ENCODE measurements at regions not wholly inside any gene's neighbourhood (a gene's known extent, or its start where the extent isn't known, plus 50 kb on each side); places are given as distances from the start of the nearest gene placed in this dataset.
"Not testable (repeated sequence)": the region's sequence is repeated elsewhere in the genome, so short reads cannot be mapped to it uniquely, and the experiment has no call there.

DNA sequence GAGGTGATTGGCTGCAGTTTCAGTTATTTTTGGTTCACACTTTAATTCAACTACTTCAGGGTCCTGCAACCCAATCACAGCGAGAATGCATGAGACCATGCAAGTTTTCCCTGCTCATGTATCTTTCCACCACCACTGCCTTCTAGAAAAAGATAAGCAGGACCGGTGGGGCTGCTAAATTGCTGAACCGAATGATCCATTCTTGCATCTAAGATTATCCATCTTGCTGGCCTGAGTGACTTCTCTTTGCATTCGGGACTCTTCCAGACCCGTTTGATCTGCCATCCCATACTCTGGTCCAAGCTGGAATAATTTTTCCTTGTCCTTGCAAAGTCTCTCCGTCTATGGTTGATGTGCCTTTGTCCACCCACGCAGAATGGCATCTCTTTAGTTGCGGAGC, 56.3 kb upstream of the TP53I11 start:
- Histone ChIP-seq H3K4me2 (ENCODE audit: insufficient read depth, low read length) (no peak overlapping the region), H3K36me3 (ENCODE audit: control insufficient read depth in 2 of 2, extremely low read depth in 1 of 2, insufficient read depth in 2 of 2, low read length in 2 of 2) (no peaks in the 10 kb centered on the region), H3K9me3 (replicated peaks; ENCODE audit: control insufficient read depth, insufficient read depth, low read length) (no peaks in the 10 kb centered on the region), H3K4me1 (ENCODE audit: control insufficient read depth, extremely low read depth, insufficient read depth, low read length) (no peaks in the 10 kb centered on the region), H3K9ac (replicated peaks; ENCODE audit: extremely low read depth, insufficient read depth, low read length) (no peak overlapping the region), H3K4me3 (replicated peaks in 1 of 3; ENCODE audit: insufficient read depth in 1 of 3, low read depth in 1 of 3, low read length in 3 of 3) (no peak overlapping the region), H3K27ac (ENCODE audit: insufficient read depth, low read depth, low read length) (no peak overlapping the region), H3K9me1 (replicated peaks; ENCODE audit: control insufficient read depth, extremely low read depth, insufficient read depth, low read length) (no peaks in the 10 kb centered on the region), H2AFZ (ENCODE audit: low read depth, low read length) (no peak overlapping the region), H4K20me1 (replicated peaks; ENCODE audit: control insufficient read depth, extremely low read depth, insufficient read depth, low read length) (no peaks in the 10 kb centered on the region), H3K27me3 (ENCODE audit: control insufficient read depth in 2 of 2, insufficient read depth in 2 of 2, low read length in 2 of 2) (peaks cover 15 to 19% of the 10 kb centered on the region in 2 experiments), H3K79me2 (ENCODE audit: control insufficient read depth, insufficient read depth, low read length) (no peaks in the 10 kb centered on the region)
- DNase-seq (ENCODE audit: low read depth, low spot score) (no peak), FAIRE-seq (no peak)
- ChIA-PET CTCF (interaction anchor here (0.7 to 0.8 kb wide), 2 partner anchors 19 to 70 kb away, joined by 3 to 4 read pairs; no protein-coding TSS in a partner anchor), POLR2A (no interaction called here)
- no TSS peak for BruUV-seq (replicated peaks)
- intact Hi-C loops (cut with micrococcal nuclease) (no loop called here), dilution Hi-C loops (cut with MboI; ENCODE audit: extremely low pct_ligation_motif_present, low sequenced_read_pairs) (no loop called here)
- no peak for TF ChIP-seq MYC (IDR thresholded peaks at IDR 0.05; ENCODE audit: low read depth, low read length)
- TF ChIP-seq, protein P1, sequence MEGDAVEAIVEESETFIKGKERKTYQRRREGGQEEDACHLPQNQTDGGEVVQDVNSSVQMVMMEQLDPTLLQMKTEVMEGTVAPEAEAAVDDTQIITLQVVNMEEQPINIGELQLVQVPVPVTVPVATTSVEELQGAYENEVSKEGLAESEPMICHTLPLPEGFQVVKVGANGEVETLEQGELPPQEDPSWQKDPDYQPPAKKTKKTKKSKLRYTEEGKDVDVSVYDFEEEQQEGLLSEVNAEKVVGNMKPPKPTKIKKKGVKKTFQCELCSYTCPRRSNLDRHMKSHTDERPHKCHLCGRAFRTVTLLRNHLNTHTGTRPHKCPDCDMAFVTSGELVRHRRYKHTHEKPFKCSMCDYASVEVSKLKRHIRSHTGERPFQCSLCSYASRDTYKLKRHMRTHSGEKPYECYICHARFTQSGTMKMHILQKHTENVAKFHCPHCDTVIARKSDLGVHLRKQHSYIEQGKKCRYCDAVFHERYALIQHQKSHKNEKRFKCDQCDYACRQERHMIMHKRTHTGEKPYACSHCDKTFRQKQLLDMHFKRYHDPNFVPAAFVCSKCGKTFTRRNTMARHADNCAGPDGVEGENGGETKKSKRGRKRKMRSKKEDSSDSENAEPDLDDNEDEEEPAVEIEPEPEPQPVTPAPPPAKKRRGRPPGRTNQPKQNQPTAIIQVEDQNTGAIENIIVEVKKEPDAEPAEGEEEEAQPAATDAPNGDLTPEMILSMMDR (IDR thresholded peaks at IDR 0.05; ENCODE audit: extremely low read depth in 1 of 2, insufficient read depth in 1 of 2, low read depth in 1 of 2, low read length in 2 of 2) = no peak
- TF ChIP-seq POLR2A (IDR thresholded peaks at IDR 0.05; ENCODE audit: low read depth, low read length) = no peak
- TF ChIP-seq FOS (IDR thresholded peaks at IDR 0.05; ENCODE audit: borderline replicate concordance, insufficient read depth, low read length) = no peak
- no peak for TF ChIP-seq EZH2 (IDR thresholded peaks at IDR 0.05; ENCODE audit: borderline replicate concordance, low read depth, low read length, severe bottlenecking)

DNA sequence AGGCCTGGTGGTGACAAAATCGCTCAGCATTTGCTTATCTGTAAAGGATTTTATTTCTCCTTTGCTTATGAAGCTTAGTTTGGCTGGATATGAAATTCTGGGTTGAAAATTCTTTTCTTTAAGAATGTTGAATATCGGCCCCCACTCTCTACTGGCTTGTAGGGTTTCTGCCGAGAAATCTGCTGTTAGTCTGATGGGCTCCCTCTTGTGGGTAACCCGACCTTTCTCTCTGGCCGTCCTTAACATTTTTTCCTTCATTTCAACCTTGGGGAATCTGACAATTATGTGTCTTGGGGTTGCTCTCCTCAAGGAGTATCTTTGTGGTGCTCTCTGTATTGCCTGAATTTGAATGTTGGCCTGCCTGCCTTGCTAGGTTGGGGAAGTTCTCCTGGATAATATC, 65.3 kb upstream of the TP53I11 start:
- H3K4me3 ChIP-seq (replicated peaks in 1 of 3; ENCODE audit: insufficient read depth in 1 of 3, low read depth in 1 of 3, low read length in 3 of 3); H3K9ac ChIP-seq (replicated peaks; ENCODE audit: extremely low read depth, insufficient read depth, low read length); H3K36me3 ChIP-seq (ENCODE audit: control insufficient read depth in 2 of 2, extremely low read depth in 1 of 2, insufficient read depth in 2 of 2, low read length in 2 of 2); H3K4me2 ChIP-seq (ENCODE audit: insufficient read depth, low read length); BruUV-seq (replicated peaks); intact Hi-C loops (cut with micrococcal nuclease); H3K9me1 ChIP-seq (replicated peaks; ENCODE audit: control insufficient read depth, extremely low read depth, insufficient read depth, low read length); POLR2A ChIA-PET; FAIRE-seq; H3K79me2 ChIP-seq (ENCODE audit: control insufficient read depth, insufficient read depth, low read length); DNase-seq (ENCODE audit: low read depth, low spot score); H3K9me3 ChIP-seq (replicated peaks; ENCODE audit: control insufficient read depth, insufficient read depth, low read length); H3K27ac ChIP-seq (ENCODE audit: insufficient read depth, low read depth, low read length); H4K20me1 ChIP-seq (replicated peaks; ENCODE audit: control insufficient read depth, extremely low read depth, insufficient read depth, low read length); H3K4me1 ChIP-seq (ENCODE audit: control insufficient read depth, extremely low read depth, insufficient read depth, low read length); dilution Hi-C loops (cut with MboI; ENCODE audit: extremely low pct_ligation_motif_present, low sequenced_read_pairs); H2AFZ ChIP-seq (ENCODE audit: low read depth, low read length): not testable (repeated sequence)
- H3K27me3 ChIP-seq (ENCODE audit: control insufficient read depth in 2 of 2, insufficient read depth in 2 of 2, low read length in 2 of 2) = peaks cover 9 to 20% of the 10 kb centered on the region in 2 experiments
- CTCF ChIA-PET = interaction anchor here (1.5 to 2.9 kb wide), 3 partner anchors 36 to 89 kb away, joined by 3 to 28 read pairs (median 3); no protein-coding TSS in a partner anchor

DNA sequence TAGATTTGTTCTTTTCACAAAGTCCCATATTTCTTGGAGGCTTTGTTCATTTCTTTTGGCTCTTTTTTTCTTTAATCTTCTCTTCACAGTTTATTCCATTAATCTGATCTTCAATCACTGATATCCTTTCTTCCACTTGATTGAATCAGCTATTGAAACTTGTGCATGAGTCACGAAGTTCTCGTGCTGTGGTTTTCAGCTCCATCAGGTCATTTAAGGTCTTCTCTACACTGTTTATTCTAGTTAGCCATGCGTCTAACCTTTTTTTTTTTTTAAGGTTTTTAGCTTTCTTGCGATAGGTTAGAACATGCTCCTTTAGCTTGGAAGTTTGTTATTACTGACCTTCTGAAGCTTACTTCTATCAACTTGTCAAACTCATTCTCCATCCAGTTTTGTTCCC, 65.8 kb upstream of the TP53I11 start:
- H3K4me2 ChIP-seq (ENCODE audit: insufficient read depth, low read length); dilution Hi-C loops (cut with MboI; ENCODE audit: extremely low pct_ligation_motif_present, low sequenced_read_pairs); FAIRE-seq; H2AFZ ChIP-seq (ENCODE audit: low read depth, low read length); intact Hi-C loops (cut with micrococcal nuclease); H4K20me1 ChIP-seq (replicated peaks; ENCODE audit: control insufficient read depth, extremely low read depth, insufficient read depth, low read length); H3K9ac ChIP-seq (replicated peaks; ENCODE audit: extremely low read depth, insufficient read depth, low read length); H3K79me2 ChIP-seq (ENCODE audit: control insufficient read depth, insufficient read depth, low read length); BruUV-seq (replicated peaks); H3K27ac ChIP-seq (ENCODE audit: insufficient read depth, low read depth, low read length); H3K36me3 ChIP-seq (ENCODE audit: control insufficient read depth in 2 of 2, extremely low read depth in 1 of 2, insufficient read depth in 2 of 2, low read length in 2 of 2); H3K9me1 ChIP-seq (replicated peaks; ENCODE audit: control insufficient read depth, extremely low read depth, insufficient read depth, low read length); H3K4me3 ChIP-seq (replicated peaks in 1 of 3; ENCODE audit: insufficient read depth in 1 of 3, low read depth in 1 of 3, low read length in 3 of 3); H3K4me1 ChIP-seq (ENCODE audit: control insufficient read depth, extremely low read depth, insufficient read depth, low read length); POLR2A ChIA-PET; DNase-seq (ENCODE audit: low read depth, low spot score); H3K9me3 ChIP-seq (replicated peaks; ENCODE audit: control insufficient read depth, insufficient read depth, low read length): not testable (repeated sequence)
- CTCF ChIA-PET = interaction anchor here (1.4 to 2.9 kb wide), 4 partner anchors 37 to 89 kb away, joined by 3 to 28 read pairs (median 4); no protein-coding TSS in a partner anchor
- H3K27me3 ChIP-seq (ENCODE audit: control insufficient read depth in 2 of 2, insufficient read depth in 2 of 2, low read length in 2 of 2) = peaks cover 9 to 23% of the 10 kb centered on the region in 2 experiments
